ENCODE measurements at regions not wholly inside any gene's neighbourhood (a gene's known extent, or its start where the extent isn't known, plus 50 kb on each side); places are given as distances from the start of the nearest gene placed in this dataset.

GRCh38 chr6:137967689-137968454, 100.8 kb downstream of the TNFAIP3 start:
- no peak overlapping the region for H2AFZ ChIP-seq
- no peak overlapping the region for H3K27ac ChIP-seq
- no peaks in the 10 kb centered on the region for H3K36me3 ChIP-seq (ENCODE audit: control insufficient read depth, insufficient read depth, low read length)
- no peak overlapping the region for H3K9ac ChIP-seq
- no peaks in the 10 kb centered on the region for H3K9me3 ChIP-seq (ENCODE audit: control insufficient read depth, low read length)
- no peaks in the 10 kb centered on the region for H3K27me3 ChIP-seq (ENCODE audit: control insufficient read depth, insufficient read depth, low read length)
- no peak for TF ChIP-seq CTCF (IDR thresholded peaks at IDR 0.05)
- H3K4me2 ChIP-seq (ENCODE audit: low read length): no peak overlapping the region
- no peaks in the 10 kb centered on the region for H3K4me1 ChIP-seq
- no peaks in the 10 kb centered on the region for H3K79me2 ChIP-seq
- H3K4me3 ChIP-seq (ENCODE audit: low read depth, low read length): no peak overlapping the region

- H3K79me2 ChIP-seq: no peaks in the 10 kb centered on the region
- H3K4me3 ChIP-seq (ENCODE audit: low read depth, low read length): no peak overlapping the region
- H3K36me3 ChIP-seq (ENCODE audit: control insufficient read depth, insufficient read depth, low read length): no peaks in the 10 kb centered on the region
- no peak overlapping the region for H3K27ac ChIP-seq
- no peak for TF ChIP-seq CTCF (IDR thresholded peaks at IDR 0.05)
- no peak overlapping the region for H2AFZ ChIP-seq
- H3K9ac ChIP-seq: no peak overlapping the region
- no peak overlapping the region for H3K4me2 ChIP-seq (ENCODE audit: low read length)
- no peaks in the 10 kb centered on the region for H3K4me1 ChIP-seq
- no peaks in the 10 kb centered on the region for H3K9me3 ChIP-seq (ENCODE audit: control insufficient read depth, low read length)
- H3K27me3 ChIP-seq (ENCODE audit: control insufficient read depth, insufficient read depth, low read length): no peaks in the 10 kb centered on the region
Measured at GRCh38 chr6:137968455-137968804, 101.4 kb downstream of the TNFAIP3 start.

- no peak overlapping the region for H3K27ac ChIP-seq
- no peaks in the 10 kb centered on the region for H3K27me3 ChIP-seq (ENCODE audit: control insufficient read depth, insufficient read depth, low read length)
- H3K79me2 ChIP-seq: no peaks in the 10 kb centered on the region
- no peak overlapping the region for H2AFZ ChIP-seq
- H3K4me1 ChIP-seq: no peaks in the 10 kb centered on the region
- no peak overlapping the region for H3K4me3 ChIP-seq (ENCODE audit: low read depth, low read length)
- no peak overlapping the region for H3K9ac ChIP-seq
- no peaks in the 10 kb centered on the region for H3K36me3 ChIP-seq (ENCODE audit: control insufficient read depth, insufficient read depth, low read length)
- no peak for TF ChIP-seq CTCF (IDR thresholded peaks at IDR 0.05)
- H3K4me2 ChIP-seq (ENCODE audit: low read length): no peak overlapping the region
- no peaks in the 10 kb centered on the region for H3K9me3 ChIP-seq (ENCODE audit: control insufficient read depth, low read length)
Measured at GRCh38 chr6:137968901-137969300, 101.8 kb downstream of the TNFAIP3 start.

GRCh38 chr6:137969874-137970273, 102.8 kb downstream of the TNFAIP3 start:
- Histone ChIP-seq H3K27ac (no peak overlapping the region), H3K9ac (no peak overlapping the region), H3K27me3 (ENCODE audit: control insufficient read depth, insufficient read depth, low read length) (no peaks in the 10 kb centered on the region), H2AFZ (no peak overlapping the region), H3K9me3 (ENCODE audit: control insufficient read depth, low read length) (no peaks in the 10 kb centered on the region), H3K79me2 (no peaks in the 10 kb centered on the region), H3K4me3 (ENCODE audit: low read depth, low read length) (no peak overlapping the region), H3K4me1 (no peaks in the 10 kb centered on the region), H3K36me3 (ENCODE audit: control insufficient read depth, insufficient read depth, low read length) (no peaks in the 10 kb centered on the region), H3K4me2 (ENCODE audit: low read length) (no peak overlapping the region)
- no peak for TF ChIP-seq CTCF (IDR thresholded peaks at IDR 0.05)

- Histone ChIP-seq H3K9me3 (ENCODE audit: control insufficient read depth, low read length) (no peaks in the 10 kb centered on the region), H3K27me3 (ENCODE audit: control insufficient read depth, insufficient read depth, low read length) (no peaks in the 10 kb centered on the region), H3K36me3 (ENCODE audit: control insufficient read depth, insufficient read depth, low read length) (no peaks in the 10 kb centered on the region), H3K4me1 (no peaks in the 10 kb centered on the region), H3K27ac (no peak overlapping the region), H3K4me2 (ENCODE audit: low read length) (no peak overlapping the region), H3K9ac (no peak overlapping the region), H2AFZ (no peak overlapping the region), H3K4me3 (ENCODE audit: low read depth, low read length) (no peak overlapping the region), H3K79me2 (no peaks in the 10 kb centered on the region)
- TF ChIP-seq CTCF (IDR thresholded peaks at IDR 0.05): no peak
Measured at GRCh38 chr6:137970368-137970767, 103.3 kb downstream of the TNFAIP3 start.

All from parathyroid adenoma (tissue), 2 donors.